ENCODE measurements at regions not wholly inside any gene's neighbourhood (a gene's known extent, or its start where the extent isn't known, plus 50 kb on each side); places are given as distances from the start of the nearest gene placed in this dataset.

- POLR2A ChIA-PET = no interaction called here
- no peak overlapping the region for H3K27ac Mint-ChIP-seq
- no peaks in the 10 kb centered on the region for H3K4me1 Mint-ChIP-seq
- no peak for DNase-seq
- CTCF ChIA-PET = no interaction called here
- no peak overlapping the region for H3K4me3 Mint-ChIP-seq
- no peaks in the 10 kb centered on the region for H3K9me3 Mint-ChIP-seq
- no peaks in the 10 kb centered on the region for H3K27me3 Mint-ChIP-seq
- no peaks in the 10 kb centered on the region for H3K36me3 Mint-ChIP-seq (ENCODE audit: low read depth)
Observed at GRCh38 chr1:55589671-55590297, 374.6 kb upstream of the USP24 start.

GRCh38 chr1:55588309-55588708 is 373.1 kb upstream of the USP24 start:
- Mint-ChIP-seq H3K27ac (no peak overlapping the region), H3K4me3 (no peak overlapping the region), H3K4me1 (no peaks in the 10 kb centered on the region), H3K9me3 (no peaks in the 10 kb centered on the region), H3K27me3 (no peaks in the 10 kb centered on the region), H3K36me3 (ENCODE audit: low read depth) (no peaks in the 10 kb centered on the region)
- CTCF ChIA-PET = no interaction called here
- POLR2A ChIA-PET = no interaction called here
- DNase-seq = no peak

- ChIA-PET CTCF (no interaction called here), POLR2A (no interaction called here)
- H3K4me3 Mint-ChIP-seq = no peak overlapping the region
- H3K36me3 Mint-ChIP-seq (ENCODE audit: low read depth) = no peaks in the 10 kb centered on the region
- no peaks in the 10 kb centered on the region for H3K4me1 Mint-ChIP-seq
- H3K27me3 Mint-ChIP-seq = no peaks in the 10 kb centered on the region
- H3K27ac Mint-ChIP-seq = no peak overlapping the region
- DNase-seq = no peak
- H3K9me3 Mint-ChIP-seq = no peaks in the 10 kb centered on the region
Observed at GRCh38 chr1:55586771-55587170, 371.6 kb upstream of the USP24 start.

DNA sequence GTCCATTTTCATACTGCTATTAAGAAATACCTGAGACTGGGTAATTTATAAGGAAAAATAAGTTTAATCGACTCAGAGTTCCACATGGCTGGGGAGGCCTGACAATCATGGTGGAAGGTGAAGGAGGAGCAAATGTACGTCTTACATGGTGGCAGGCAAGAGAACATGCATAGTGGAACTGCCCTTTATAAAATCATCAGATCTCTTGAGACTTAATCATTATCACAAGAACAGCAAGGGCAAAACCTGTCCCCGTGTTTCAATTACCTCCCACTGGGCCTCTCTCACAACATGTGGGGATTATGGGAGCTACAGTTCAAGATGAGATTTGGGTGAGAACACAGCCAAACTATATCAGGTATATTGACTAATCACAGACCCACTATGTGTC is 370.2 kb upstream of the USP24 start:
- H3K4me1 Mint-ChIP-seq = no peaks in the 10 kb centered on the region

DNA sequence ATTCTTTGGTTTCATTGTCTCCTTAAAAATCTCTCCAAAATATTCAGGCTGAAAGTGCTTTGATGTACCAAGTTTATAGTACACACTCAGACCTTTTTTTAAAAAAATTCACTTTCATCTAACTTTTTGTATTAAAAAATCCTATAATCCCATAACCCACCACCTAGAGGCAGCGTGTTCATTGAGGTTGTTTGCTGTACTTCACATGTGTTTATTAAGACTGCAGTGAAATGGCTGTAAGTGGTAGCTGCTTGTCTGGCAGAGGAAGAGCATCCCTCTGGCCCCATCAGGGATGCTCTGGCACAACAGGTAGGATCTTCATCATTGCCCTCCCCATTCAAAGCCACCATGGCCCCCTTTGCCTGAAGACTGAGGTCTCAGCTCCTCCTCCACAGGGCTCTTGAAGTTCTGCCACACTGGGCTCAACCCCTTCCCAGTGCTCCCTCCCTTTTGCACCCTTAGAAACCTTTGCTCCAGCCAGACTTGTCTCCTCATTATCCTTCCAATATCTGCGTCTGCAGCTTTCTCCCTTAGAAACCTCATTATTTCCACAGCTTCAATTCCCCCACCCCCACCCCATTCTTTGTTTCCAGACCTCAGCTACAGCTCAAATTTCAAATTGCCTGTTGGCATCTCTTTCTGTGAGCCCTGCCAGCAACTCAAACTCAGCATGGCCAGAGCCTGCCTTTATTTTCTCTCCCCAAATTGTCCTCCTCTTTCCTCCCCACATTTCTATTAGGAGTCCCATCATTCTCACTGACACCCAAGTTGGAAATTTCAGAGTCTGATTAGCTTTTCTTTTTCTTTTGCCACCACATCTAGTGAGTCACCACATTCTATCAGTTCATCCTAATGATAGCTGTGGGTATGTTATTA is 369.6 kb upstream of the USP24 start:
- ChIA-PET POLR2A (no interaction called here), CTCF (interaction anchor here (0.7 kb wide), 1 partner anchor 720 kb away, joined by 3 read pairs; no protein-coding TSS in a partner anchor)
- Mint-ChIP-seq H3K4me3 (no peak overlapping the region), H3K27ac (no peak overlapping the region), H3K4me1 (no peaks in the 10 kb centered on the region), H3K9me3 (no peaks in the 10 kb centered on the region), H3K27me3 (no peaks in the 10 kb centered on the region), H3K36me3 (ENCODE audit: low read depth) (no peaks in the 10 kb centered on the region)
- DNase-seq = no peak

More for the DNA sequence above, 370.2 kb upstream of the USP24 start:
- Mint-ChIP-seq H3K27ac (no peak overlapping the region), H3K36me3 (ENCODE audit: low read depth) (no peaks in the 10 kb centered on the region), H3K9me3 (no peaks in the 10 kb centered on the region), H3K4me3 (no peak overlapping the region), H3K27me3 (no peaks in the 10 kb centered on the region)
- DNase-seq = no peak
- ChIA-PET POLR2A (no interaction called here), CTCF (interaction anchor here (0.7 kb wide), 1 partner anchor 719 kb away, joined by 3 read pairs; no protein-coding TSS in a partner anchor)

GRCh38 chr1:55582084-55582483 is 366.9 kb upstream of the USP24 start:
- H3K27me3 Mint-ChIP-seq = no peaks in the 10 kb centered on the region
- H3K4me1 Mint-ChIP-seq = no peaks in the 10 kb centered on the region
- POLR2A ChIA-PET = no interaction called here
- DNase-seq = no peak
- H3K27ac Mint-ChIP-seq = no peak overlapping the region
- CTCF ChIA-PET = no interaction called here
- H3K9me3 Mint-ChIP-seq = no peaks in the 10 kb centered on the region
- no peaks in the 10 kb centered on the region for H3K36me3 Mint-ChIP-seq (ENCODE audit: low read depth)
- no peak overlapping the region for H3K4me3 Mint-ChIP-seq

GRCh38 chr1:55580845-55581332 is 365.7 kb upstream of the USP24 start:
- Mint-ChIP-seq H3K4me3 (no peak overlapping the region), H3K27ac (no peak overlapping the region), H3K27me3 (no peaks in the 10 kb centered on the region), H3K4me1 (no peaks in the 10 kb centered on the region), H3K9me3 (no peaks in the 10 kb centered on the region), H3K36me3 (ENCODE audit: low read depth) (no peaks in the 10 kb centered on the region)
- DNase-seq = no peak
- CTCF ChIA-PET = no interaction called here
- POLR2A ChIA-PET = no interaction called here

DNA sequence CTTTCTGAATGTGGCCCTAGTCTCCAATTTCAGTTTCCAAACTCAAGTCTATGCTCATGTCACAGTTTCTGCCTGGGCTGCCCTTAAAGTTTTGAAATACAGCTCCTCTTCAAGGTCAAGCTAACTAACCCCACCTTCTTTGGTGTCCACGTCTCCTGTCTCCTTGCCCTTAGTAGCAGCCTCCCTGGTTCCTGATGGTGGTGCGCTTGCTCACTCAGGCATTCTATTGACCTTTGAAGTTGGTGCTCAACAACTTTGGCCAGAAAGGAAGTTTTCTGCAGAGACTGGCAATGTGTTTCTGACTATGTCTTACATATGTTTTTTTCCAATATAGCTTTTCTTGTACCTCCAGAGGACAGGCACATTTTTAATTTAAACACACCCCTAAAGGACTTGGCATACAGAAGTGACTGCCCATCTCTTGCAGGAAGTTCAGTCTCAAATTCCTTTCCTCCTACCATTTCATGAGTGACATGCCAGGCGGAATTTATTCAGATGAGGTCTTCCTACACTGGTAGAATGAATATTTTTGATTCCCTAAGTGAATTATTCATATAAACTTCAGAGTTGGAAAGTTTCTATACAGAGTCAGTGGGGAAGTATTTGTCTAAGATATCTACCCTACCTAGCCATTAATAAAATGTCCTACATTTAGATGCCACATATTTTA is 364.3 kb upstream of the USP24 start:
- ChIA-PET CTCF (no interaction called here), POLR2A (no interaction called here)
- no peak for DNase-seq
- no peaks in the 10 kb centered on the region for H3K36me3 Mint-ChIP-seq (ENCODE audit: low read depth)
- H3K4me1 Mint-ChIP-seq = no peaks in the 10 kb centered on the region
- no peak overlapping the region for H3K27ac Mint-ChIP-seq
- no peaks in the 10 kb centered on the region for H3K27me3 Mint-ChIP-seq
- H3K4me3 Mint-ChIP-seq = no peak overlapping the region
- no peaks in the 10 kb centered on the region for H3K9me3 Mint-ChIP-seq

GRCh38 chr1:55578646-55579045 is 363.5 kb upstream of the USP24 start:
- Mint-ChIP-seq H3K36me3 (ENCODE audit: low read depth) (no peaks in the 10 kb centered on the region), H3K9me3 (no peaks in the 10 kb centered on the region), H3K4me1 (no peaks in the 10 kb centered on the region), H3K27me3 (no peaks in the 10 kb centered on the region), H3K27ac (no peak overlapping the region), H3K4me3 (no peak overlapping the region)
- ChIA-PET POLR2A (no interaction called here), CTCF (no interaction called here)
- DNase-seq = no peak

DNA sequence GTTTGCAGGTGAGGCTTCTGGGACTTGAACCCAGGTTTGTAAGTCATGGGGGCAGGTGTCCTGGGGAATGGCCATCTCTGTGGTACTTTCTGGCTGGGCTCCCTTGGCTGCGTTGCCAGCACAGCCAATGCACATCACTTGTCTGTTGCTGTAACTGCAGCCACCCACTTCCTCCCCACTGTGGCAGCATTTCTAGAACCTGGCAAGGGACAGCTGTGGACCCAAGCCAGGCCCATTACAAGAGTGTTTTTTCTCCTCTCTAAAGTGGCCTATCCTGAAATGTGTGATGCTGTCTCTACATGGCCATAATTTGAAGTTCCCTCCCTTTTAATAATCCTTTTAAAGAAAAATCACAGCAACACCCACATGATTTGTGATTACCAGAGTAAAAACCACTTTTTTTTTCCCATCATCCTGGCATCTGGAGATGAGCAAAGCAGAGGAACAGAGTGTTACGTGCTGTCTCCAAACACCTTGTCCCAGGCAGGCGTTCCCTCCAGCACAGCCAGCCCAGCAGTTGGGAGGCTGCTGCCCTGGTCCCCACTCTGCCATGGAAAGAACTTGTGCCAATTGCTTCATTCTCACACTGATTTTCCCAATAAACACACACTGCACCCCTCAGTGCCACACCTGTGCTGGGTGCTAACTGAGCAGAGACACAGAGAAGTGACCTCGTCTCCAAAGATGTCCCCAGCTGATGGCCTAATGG is 360.6 kb upstream of the USP24 start:
- no peak for DNase-seq
- ChIA-PET POLR2A (no interaction called here), CTCF (no interaction called here)
- no peak overlapping the region for H3K4me3 Mint-ChIP-seq
- H3K27me3 Mint-ChIP-seq = no peaks in the 10 kb centered on the region
- H3K4me1 Mint-ChIP-seq = no peaks in the 10 kb centered on the region
- H3K9me3 Mint-ChIP-seq = no peaks in the 10 kb centered on the region
- H3K36me3 Mint-ChIP-seq (ENCODE audit: low read depth) = no peaks in the 10 kb centered on the region
- H3K27ac Mint-ChIP-seq = no peak overlapping the region

DNA sequence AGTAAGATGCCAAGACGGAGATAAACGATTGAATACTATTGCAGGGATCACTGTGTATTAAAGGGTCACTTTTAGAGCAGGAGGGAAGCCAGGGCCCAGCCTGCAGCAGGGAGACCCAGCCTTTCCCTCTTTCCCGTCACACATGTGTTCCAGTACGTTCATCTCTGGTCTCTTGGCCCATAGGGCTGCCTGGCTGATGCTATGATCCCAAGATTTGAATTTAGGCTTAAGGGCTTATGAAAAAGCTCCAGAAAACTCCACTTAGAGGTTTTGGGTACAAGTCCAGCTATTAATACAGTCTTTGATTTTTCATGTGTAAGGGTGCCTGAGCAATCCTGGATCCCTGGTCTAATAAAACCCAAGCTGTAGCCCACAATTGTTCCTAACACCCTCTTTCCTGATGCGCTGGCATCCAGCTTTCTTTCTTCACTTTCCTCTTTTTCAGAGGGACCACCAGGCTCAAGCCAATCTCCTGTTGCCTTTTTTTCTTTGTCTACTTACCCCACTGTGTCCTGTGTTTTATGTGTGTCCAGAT is 359.6 kb upstream of the USP24 start:
- Mint-ChIP-seq H3K9me3 (no peaks in the 10 kb centered on the region), H3K36me3 (ENCODE audit: low read depth) (no peaks in the 10 kb centered on the region), H3K4me1 (no peaks in the 10 kb centered on the region), H3K4me3 (no peak overlapping the region), H3K27me3 (no peaks in the 10 kb centered on the region), H3K27ac (no peak overlapping the region)
- ChIA-PET CTCF (no interaction called here), POLR2A (no interaction called here)
- no peak for DNase-seq

GRCh38 chr1:55572878-55573734 is 357.9 kb upstream of the USP24 start:
- H3K9me3 Mint-ChIP-seq = peaks cover 3% of the 10 kb centered on the region
- CTCF ChIA-PET = interaction anchor here (0.6 kb wide), 1 partner anchor 992 kb away, joined by 4 read pairs; no protein-coding TSS in a partner anchor
- H3K27ac Mint-ChIP-seq = no peak overlapping the region
- H3K36me3 Mint-ChIP-seq (ENCODE audit: low read depth) = no peaks in the 10 kb centered on the region
- H3K27me3 Mint-ChIP-seq = peaks cover 1% of the 10 kb centered on the region
- H3K4me3 Mint-ChIP-seq = no peak overlapping the region
- POLR2A ChIA-PET = no interaction called here
- no peaks in the 10 kb centered on the region for H3K4me1 Mint-ChIP-seq
- DNase-seq = no peak

Data from activated CD4-positive, alpha-beta T cell treated with anti-CD3 and anti-CD28 coated beads, Interleukin-2, amount 10 ng/mL, durations not matched to agents 7 days and 5 days (primary cell).